GM12878 (cell line): ENCODE measurements at regions not wholly inside any gene's neighbourhood (a gene's known extent, or its start where the extent isn't known, plus 50 kb on each side); places are given as distances from the start of the nearest gene placed in this dataset.

Source experiments
- ATAC-seq: fragments of 200-7000 bp; cut with Tn5 transposase; 3 replicates; pipeline ENCODE4 v1.9.1; 2020; ENCODE audit warnings: mild to moderate bottlenecking, moderate library complexity
- BruUV-seq: library from RNA; stranded (reverse); fragments of 400-500 nt; replicated peaks from 2 replicates; lab custom pipeline; 2021; lab: Mats Ljungman, UMichigan
- CTCF ChIA-PET: fragments of 300-600 bp; sonication (Branson Sonifier 250); formaldehyde crosslinking; extraction: SDS; loops from one replicate; lab custom pipeline; 2021; ENCODE audit warnings: inconsistent platforms; lab: Yijun Ruan, JAX
- POLR2A ChIA-PET: fragments of 350-600 bp; formaldehyde crosslinking; extraction: SDS; loops from one replicate; lab custom pipeline; 2021; ENCODE audit warnings: inconsistent platforms; lab: Charles Lee
- RAD21 ChIA-PET: fragments of 300-600 bp; sonication (Branson Sonifier 250); formaldehyde crosslinking; loops from one replicate; lab custom pipeline; 2023; ENCODE audit warnings: antibody characterized with exemption; ENCODE audit not compliant: unreplicated experiment; lab: Charles Lee
- SMC1A ChIA-PET: fragments of 300-600 bp; sonication (Branson Sonifier 250); formaldehyde crosslinking; loops from one replicate; lab custom pipeline; 2023; ENCODE audit not compliant: unreplicated experiment, uncharacterized antibody; lab: Charles Lee
- DNase-seq: peaks from one replicate; pipeline ENCODE4 v3.0.0-alpha.2; 2011; ENCODE audit warnings: low read depth, low spot score
- FAIRE-seq: peaks from 3 replicates; lab custom pipeline; 2011; peaks lifted over from hg19 to GRCh38; lab: Jason Lieb, UNC
- H2AFZ ChIP-seq: 2 replicates; pipeline ENCODE4 v1.6.0; 2011; ENCODE audit warnings: low read depth, low read length, control low read depth; ENCODE audit not compliant: control insufficient read depth
- H3K27ac ChIP-seq: 2 replicates; pipeline ENCODE4 v1.5.1; 2011; ENCODE audit warnings: control low read depth; ENCODE audit not compliant: control insufficient read depth, insufficient read depth
- H3K27me3 ChIP-seq, 2 experiments: replicated peaks in 1 of 2; 2 replicates each; pipeline versions ENCODE4 v1.6.0 to v1.6.1; 2011; ENCODE audit warnings: low read length in 1 of 2; ENCODE audit not compliant: control insufficient read depth in 2 of 2, insufficient read depth in 2 of 2
- H3K36me3 ChIP-seq, 2 experiments: 2 replicates each; pipeline ENCODE4 v1.5.1; 2011; ENCODE audit warnings: low read length in 1 of 2; ENCODE audit not compliant: control insufficient read depth in 2 of 2, insufficient read depth in 2 of 2
- H3K4me1 ChIP-seq: 2 replicates; pipeline ENCODE4 v1.6.1; 2011; ENCODE audit warnings: mild to moderate bottlenecking, low read length, moderate library complexity, mixed read lengths; ENCODE audit not compliant: control insufficient read depth, insufficient read depth
- H3K4me2 ChIP-seq: 2 replicates; pipeline ENCODE4 v1.6.0; 2011; ENCODE audit warnings: control low read depth; ENCODE audit not compliant: control insufficient read depth, insufficient read depth
- H3K4me3 ChIP-seq: fragments of 200-600 bp; sonication (generic); 2 replicates; pipeline ENCODE4 v1.5.1; 2016
- H3K79me2 ChIP-seq: 2 replicates; pipeline ENCODE4 v1.6.0; 2011; ENCODE audit warnings: low read length; ENCODE audit not compliant: control insufficient read depth, insufficient read depth
- H3K9ac ChIP-seq: 2 replicates; pipeline ENCODE4 v1.8.0; 2011; ENCODE audit warnings: low read length, control low read depth, mixed read lengths; ENCODE audit not compliant: control insufficient read depth, insufficient read depth
- H3K9me3 ChIP-seq: replicated peaks from 3 replicates; pipeline ENCODE4 v1.5.1; 2011; ENCODE audit warnings: mild to moderate bottlenecking, low read length; ENCODE audit not compliant: control insufficient read depth, insufficient read depth
- H4K20me1 ChIP-seq: 2 replicates; pipeline ENCODE4 v1.6.0; 2011; ENCODE audit not compliant: control insufficient read depth, insufficient read depth
- CBX5 ChIP-seq: sonication (generic); IDR thresholded peaks from 2 replicates; pipeline ENCODE4 v1.6.1; 2016; ENCODE audit warnings: low read depth, moderate library complexity, mild to moderate bottlenecking, inconsistent platforms
- IRF4 ChIP-seq: IDR thresholded peaks from 2 replicates; pipeline ENCODE4 v1.6.1; 2011; ENCODE audit warnings: low read depth, low read length
- SRF ChIP-seq, 2 experiments: IDR thresholded peaks; 2 replicates each; pipeline ENCODE4 v1.6.1; 2011; ENCODE audit warnings: low read depth in 2 of 2, low read length in 2 of 2, mild to moderate bottlenecking in 1 of 2, moderate library complexity in 1 of 2
- STAT3 ChIP-seq: IDR thresholded peaks from 2 replicates; pipeline ENCODE4 v1.6.1; 2011; ENCODE audit warnings: low read depth, low read length, improper control_type of control experiment
- WGBS: methylation state at CpG from one replicate; pipeline ENCODE4 v1.1.6; 2016; ENCODE audit warnings: low lambda C conversion rate; ENCODE audit not compliant: insufficient replicate concordance, insufficient coverage; ENCODE audit errors: missing lambda C conversion rate; 5-methylcytosine and 5-hydroxymethylcytosine counted together
- in situ Hi-C: fragments of 300-500 bp; cut with MboI; formaldehyde crosslinking; loops from 9 replicates; pipeline ENCODE4 v1.14.3; 2018; ENCODE audit warnings: mixed read lengths
- intact Hi-C: fragments of 100-400 bp; cut with micrococcal nuclease; formaldehyde crosslinking; loops from one replicate; pipeline ENCODE4 v1.14.2; 2022; ENCODE audit not compliant: unreplicated experiment
- TF ChIP-seq, protein P1 (sequence below): fragments of 450-650 bp; formaldehyde crosslinking; IDR thresholded peaks from 2 replicates; pipeline ENCODE4 v1.4.0; 2020; ENCODE audit warnings: mild to moderate bottlenecking, moderate library complexity

DNA sequence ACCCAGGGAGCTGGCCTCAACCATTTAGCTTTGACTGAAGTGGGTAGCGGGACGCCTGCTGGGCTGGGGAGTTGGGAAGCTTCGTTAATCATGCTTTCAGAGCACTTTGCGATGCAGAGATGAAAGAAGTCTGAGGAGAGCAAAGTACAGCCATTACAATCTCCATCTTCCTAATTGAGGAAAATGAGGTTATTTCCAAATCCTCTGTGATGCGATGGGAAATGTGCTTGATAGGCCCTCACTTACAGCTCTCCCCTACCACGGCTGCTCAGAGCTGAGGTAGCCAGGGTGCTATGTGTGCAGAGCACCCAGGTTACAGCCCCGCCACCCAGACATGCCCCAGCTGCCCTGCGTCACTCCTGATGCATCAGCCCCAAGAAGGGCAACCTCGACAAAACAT, 326.5 kb upstream of the KLHL29 start:
- H3K79me2 ChIP-seq: no peaks in the 10 kb centered on the region
- H2AFZ ChIP-seq: no peak overlapping the region
- peaks cover 0 to 2% of the 10 kb centered on the region in 2 experiments; a peak in 1 of 4 replicates for H3K27me3 ChIP-seq
- H3K4me2 ChIP-seq: no peak overlapping the region
- ChIA-PET CTCF (no interaction called here), RAD21 (no interaction called here), SMC1A (no interaction called here), POLR2A (no interaction called here)
- WGBS: 28% methylated on average over 9 of the region's 9 CpGs
- no peak overlapping the region for H3K9ac ChIP-seq
- no peaks in the 10 kb centered on the region for H4K20me1 ChIP-seq
- H3K4me1 ChIP-seq: no peaks in the 10 kb centered on the region
- BruUV-seq: no TSS peak
- no peaks in the 10 kb centered on the region for H3K9me3 ChIP-seq
- intact Hi-C loops: no loop called here
- no peaks in the 10 kb centered on the region for H3K36me3 ChIP-seq
- no peak overlapping the region for H3K27ac ChIP-seq
- DNase-seq (no peak), FAIRE-seq (no peak), ATAC-seq (no peak)
- no peak for TF ChIP-seq CBX5
- TF ChIP-seq IRF4: no peak
- TF ChIP-seq, protein P1, sequence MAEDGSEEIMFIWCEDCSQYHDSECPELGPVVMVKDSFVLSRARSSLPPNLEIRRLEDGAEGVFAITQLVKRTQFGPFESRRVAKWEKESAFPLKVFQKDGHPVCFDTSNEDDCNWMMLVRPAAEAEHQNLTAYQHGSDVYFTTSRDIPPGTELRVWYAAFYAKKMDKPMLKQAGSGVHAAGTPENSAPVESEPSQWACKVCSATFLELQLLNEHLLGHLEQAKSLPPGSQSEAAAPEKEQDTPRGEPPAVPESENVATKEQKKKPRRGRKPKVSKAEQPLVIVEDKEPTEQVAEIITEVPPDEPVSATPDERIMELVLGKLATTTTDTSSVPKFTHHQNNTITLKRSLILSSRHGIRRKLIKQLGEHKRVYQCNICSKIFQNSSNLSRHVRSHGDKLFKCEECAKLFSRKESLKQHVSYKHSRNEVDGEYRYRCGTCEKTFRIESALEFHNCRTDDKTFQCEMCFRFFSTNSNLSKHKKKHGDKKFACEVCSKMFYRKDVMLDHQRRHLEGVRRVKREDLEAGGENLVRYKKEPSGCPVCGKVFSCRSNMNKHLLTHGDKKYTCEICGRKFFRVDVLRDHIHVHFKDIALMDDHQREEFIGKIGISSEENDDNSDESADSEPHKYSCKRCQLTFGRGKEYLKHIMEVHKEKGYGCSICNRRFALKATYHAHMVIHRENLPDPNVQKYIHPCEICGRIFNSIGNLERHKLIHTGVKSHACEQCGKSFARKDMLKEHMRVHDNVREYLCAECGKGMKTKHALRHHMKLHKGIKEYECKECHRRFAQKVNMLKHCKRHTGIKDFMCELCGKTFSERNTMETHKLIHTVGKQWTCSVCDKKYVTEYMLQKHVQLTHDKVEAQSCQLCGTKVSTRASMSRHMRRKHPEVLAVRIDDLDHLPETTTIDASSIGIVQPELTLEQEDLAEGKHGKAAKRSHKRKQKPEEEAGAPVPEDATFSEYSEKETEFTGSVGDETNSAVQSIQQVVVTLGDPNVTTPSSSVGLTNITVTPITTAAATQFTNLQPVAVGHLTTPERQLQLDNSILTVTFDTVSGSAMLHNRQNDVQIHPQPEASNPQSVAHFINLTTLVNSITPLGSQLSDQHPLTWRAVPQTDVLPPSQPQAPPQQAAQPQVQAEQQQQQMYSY (CRISPR knock-in tag): no peak
- in situ Hi-C loops: no loop called here
- no peak overlapping the region for H3K4me3 ChIP-seq

DNA sequence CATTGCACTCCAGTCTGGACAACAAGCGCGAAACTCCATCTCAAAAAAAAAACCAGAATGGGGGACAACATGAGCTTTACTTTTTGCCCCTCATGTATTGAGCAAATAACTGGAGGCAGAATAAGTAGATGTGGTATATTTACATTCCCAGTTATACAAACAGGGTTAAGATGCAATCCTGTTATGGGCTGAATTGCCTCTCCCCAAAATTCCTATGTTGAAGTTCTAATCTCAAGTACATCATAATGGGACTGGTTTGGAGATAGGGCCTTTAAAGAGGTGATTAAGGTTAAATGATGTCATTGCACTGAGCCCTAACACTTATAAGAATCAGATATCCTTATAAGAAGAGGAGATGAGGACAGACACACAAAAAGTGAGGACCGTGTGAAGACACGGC, 319.8 kb upstream of the KLHL29 start:
- intact Hi-C loops: no loop called here

More for the DNA sequence above, 319.8 kb upstream of the KLHL29 start:
- Histone ChIP-seq H3K79me2 (no peaks in the 10 kb centered on the region), H3K4me3 (no peak overlapping the region), H3K27me3 (no peaks in the 10 kb centered on the region; a peak in 1 of 4 replicates), H3K9ac (no peak overlapping the region), H3K36me3 (no peaks in the 10 kb centered on the region), H3K9me3 (no peaks in the 10 kb centered on the region), H2AFZ (no peak overlapping the region), H3K4me2 (no peak overlapping the region), H3K27ac (no peak overlapping the region), H3K4me1 (no peaks in the 10 kb centered on the region), H4K20me1 (no peaks in the 10 kb centered on the region)
- FAIRE-seq (no peak), ATAC-seq (no peak), DNase-seq (no peak)
- WGBS: 64% methylated on average over 4 of the region's 4 CpGs
- ChIA-PET CTCF (interaction anchor here (1.2 kb wide), 1 partner anchor 8 kb away, joined by 3 read pairs; no protein-coding TSS in a partner anchor), SMC1A (no interaction called here), RAD21 (no interaction called here), POLR2A (no interaction called here)
- in situ Hi-C loops: no loop called here
- TF ChIP-seq SRF (IDR thresholded peaks at IDR 0.05; ENCODE audit: low read depth in 2 of 2, low read length in 2 of 2) (no peak), STAT3 (no peak)
- BruUV-seq: no TSS peak
